ENCODE measurements at regions not wholly inside any gene's neighbourhood (a gene's known extent, or its start where the extent isn't known, plus 50 kb on each side); places are given as distances from the start of the nearest gene placed in this dataset.

GRCh38 chr4:38279077-38279476 is 318.9 kb downstream of the PTTG2 start:
- TF ChIP-seq YY1 (IDR thresholded peaks at IDR 0.05; ENCODE audit: insufficient read depth, insufficient read length): no peak
- TF ChIP-seq SUZ12 (IDR thresholded peaks at IDR 0.05; ENCODE audit: extremely low read depth, insufficient read depth, insufficient read length): no peak
- TF ChIP-seq ZNF274 (IDR thresholded peaks at IDR 0.05; ENCODE audit: low read depth, low read length): no peak
